Ovary (tissue), 7 donors: ENCODE measurements at regions not wholly inside any gene's neighbourhood (a gene's known extent, or its start where the extent isn't known, plus 50 kb on each side); places are given as distances from the start of the nearest gene placed in this dataset.

Experiments
- DNase-seq, 5 donors: peaks; one replicate each; pipeline ENCODE4 v3.0.0-alpha.2; 2019 to 2020
- H3K27ac ChIP-seq, 2 donors: fragments of 200-600 bp; one replicate each; pipeline versions ENCODE4 v1.5.1 to v1.8.0; 2019 to 2022
- H3K27me3 ChIP-seq: fragments of 200-600 bp; one replicate; pipeline ENCODE4 v1.8.0; 2022
- H3K36me3 ChIP-seq: fragments of 200-600 bp; sonication (generic); one replicate; pipeline ENCODE4 v1.5.1; 2019
- H3K4me1 ChIP-seq: one replicate; pipeline ENCODE4 v1.8.1; 2013; ENCODE audit warnings: mild to moderate bottlenecking, moderate library complexity; ENCODE audit not compliant: insufficient read depth
- H3K4me3 ChIP-seq: fragments of 200-600 bp; sonication (generic); one replicate; pipeline ENCODE4 v1.5.1; 2017
- H3K9me3 ChIP-seq, 2 donors: fragments of 200-600 bp in 1 of 2; sonication (generic) in 1 of 2; one replicate each; pipeline versions ENCODE4 v1.5.1 to v1.8.1; 2013 to 2019; ENCODE audit warnings: mild to moderate bottlenecking in 1 of 2, moderate library complexity in 1 of 2
- EP300 ChIP-seq: sonication (generic); formaldehyde crosslinking; IDR thresholded peaks from one replicate; pipeline ENCODE4 v1.6.1; 2017; ENCODE audit warnings: antibody characterized with exemption
- POLR2A ChIP-seq: fragments of 450-650 bp; IDR thresholded peaks from one replicate; pipeline ENCODE4 v1.6.1; 2017; ENCODE audit warnings: antibody characterized with exemption, mild to moderate bottlenecking, moderate library complexity
- WGBS, 3 donors: extraction: QIAGEN DNeasy Blood & Tissue Kit in 1 of 3; methylation state at CpG; one replicate each; pipeline versions ENCODE4 v1.1.5 to v1.1.7; 2013 to 2017; 5-methylcytosine and 5-hydroxymethylcytosine counted together
- intact Hi-C, 4 donors: fragments of 100-400 bp; cut with DNase I; formaldehyde crosslinking; loops; one replicate each; pipeline versions ENCODE4 v1.11.0 to v1.15.1; 2022 to 2023
- TF ChIP-seq, protein P1 (sequence below), 3 donors: fragments of 450-650 bp in 2 of 3; fragments of 200-600 bp in 1 of 3; IDR thresholded peaks; one replicate each; pipeline versions ENCODE4 v1.5.1 to v1.8.0; 2016 to 2022; ENCODE audit warnings: antibody characterized with exemption in 3 of 3, mild to moderate bottlenecking in 1 of 3
- donor health status: DM: no; HTN: no; CAD: no; lungs with moderate emphysema.
- donor health status: DM: no; HTN: no; CAD: no.
- donor health status: Bipolar disorder and iron deficiency.
- donor health status: DM: no; HTN: no; CAD: no.
- donor health status: DM: yes; HTN: yes; CAD: no.

DNA sequence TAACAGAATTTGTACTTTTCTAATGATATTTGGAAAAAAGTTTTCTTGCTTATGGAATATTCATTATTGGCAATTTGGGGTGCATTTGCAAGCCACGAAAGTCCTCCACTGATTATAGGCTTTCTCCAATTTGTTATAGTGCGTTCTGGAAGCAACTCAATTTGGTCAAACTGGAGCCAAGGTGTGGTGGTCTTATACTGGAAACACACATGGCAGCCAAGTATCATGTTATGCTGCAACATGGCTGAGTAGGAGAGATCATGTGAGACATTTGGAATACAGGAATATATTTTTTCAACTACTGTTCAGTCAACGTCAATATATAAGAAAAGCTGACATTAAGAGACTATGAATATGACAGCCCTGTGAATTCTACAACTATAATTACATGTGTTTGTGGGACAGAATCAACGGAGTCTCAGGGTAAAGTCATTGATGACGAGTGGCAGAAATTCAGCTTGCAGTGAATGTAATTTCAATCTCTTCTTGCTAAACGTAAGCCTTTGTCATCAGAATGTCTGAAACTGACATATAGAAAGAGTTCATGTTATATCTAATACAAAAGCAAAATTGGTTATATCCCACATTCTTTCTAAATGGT is 83.8 kb upstream of the FIBIN start:
- H3K4me3 ChIP-seq: no peak overlapping the region
- H3K27ac ChIP-seq: no peak overlapping the region
- WGBS, 3 donors: 90 to 92% (median 91%) methylated on average over 6 of the region's 6 CpGs
- no peaks in the 10 kb centered on the region for H3K36me3 ChIP-seq
- no peaks in the 10 kb centered on the region for H3K27me3 ChIP-seq
- H3K9me3 ChIP-seq: no peaks in the 10 kb centered on the region
- intact Hi-C loops: no loop called here
- peaks cover 1% of the 10 kb centered on the region for H3K4me1 ChIP-seq
- TF ChIP-seq POLR2A (no peak), EP300 (no peak)
- TF ChIP-seq, protein P1, sequence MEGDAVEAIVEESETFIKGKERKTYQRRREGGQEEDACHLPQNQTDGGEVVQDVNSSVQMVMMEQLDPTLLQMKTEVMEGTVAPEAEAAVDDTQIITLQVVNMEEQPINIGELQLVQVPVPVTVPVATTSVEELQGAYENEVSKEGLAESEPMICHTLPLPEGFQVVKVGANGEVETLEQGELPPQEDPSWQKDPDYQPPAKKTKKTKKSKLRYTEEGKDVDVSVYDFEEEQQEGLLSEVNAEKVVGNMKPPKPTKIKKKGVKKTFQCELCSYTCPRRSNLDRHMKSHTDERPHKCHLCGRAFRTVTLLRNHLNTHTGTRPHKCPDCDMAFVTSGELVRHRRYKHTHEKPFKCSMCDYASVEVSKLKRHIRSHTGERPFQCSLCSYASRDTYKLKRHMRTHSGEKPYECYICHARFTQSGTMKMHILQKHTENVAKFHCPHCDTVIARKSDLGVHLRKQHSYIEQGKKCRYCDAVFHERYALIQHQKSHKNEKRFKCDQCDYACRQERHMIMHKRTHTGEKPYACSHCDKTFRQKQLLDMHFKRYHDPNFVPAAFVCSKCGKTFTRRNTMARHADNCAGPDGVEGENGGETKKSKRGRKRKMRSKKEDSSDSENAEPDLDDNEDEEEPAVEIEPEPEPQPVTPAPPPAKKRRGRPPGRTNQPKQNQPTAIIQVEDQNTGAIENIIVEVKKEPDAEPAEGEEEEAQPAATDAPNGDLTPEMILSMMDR (IDR thresholded peaks at IDR 0.05): no peak
- no peak for DNase-seq

DNA sequence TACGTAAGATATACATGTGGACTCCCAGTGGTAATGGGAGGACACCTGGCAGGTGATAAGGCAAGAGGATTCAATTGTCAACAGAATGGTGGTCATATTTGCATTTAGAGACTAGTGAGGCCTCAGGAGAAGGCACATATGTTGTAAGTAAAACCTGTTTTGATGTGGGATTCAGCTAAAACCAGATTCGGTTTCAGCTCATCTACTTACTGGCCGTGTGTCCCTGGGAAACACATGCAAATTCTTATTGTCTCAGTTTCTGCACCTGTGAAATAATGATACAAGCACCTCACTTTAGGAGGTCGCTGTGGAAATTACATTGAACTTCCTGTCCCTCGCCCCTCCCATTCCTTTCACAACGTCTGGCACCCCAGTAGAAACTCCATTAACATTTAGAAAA is 78.9 kb upstream of the FIBIN start:
- H3K36me3 ChIP-seq: no peaks in the 10 kb centered on the region
- no peak overlapping the region for H3K27ac ChIP-seq
- no peak for DNase-seq
- TF ChIP-seq EP300 (no peak), POLR2A (no peak)
- TF ChIP-seq, protein P1 (IDR thresholded peaks at IDR 0.05): no peak
- no peak overlapping the region for H3K4me3 ChIP-seq
- intact Hi-C loops: no loop called here
- no peaks in the 10 kb centered on the region for H3K9me3 ChIP-seq
- peaks cover under 1% of the 10 kb centered on the region for H3K4me1 ChIP-seq
- WGBS, 3 donors: 79 to 83% (median 80%) methylated on average over 6 of the region's 6 CpGs
- H3K27me3 ChIP-seq: no peaks in the 10 kb centered on the region

DNA sequence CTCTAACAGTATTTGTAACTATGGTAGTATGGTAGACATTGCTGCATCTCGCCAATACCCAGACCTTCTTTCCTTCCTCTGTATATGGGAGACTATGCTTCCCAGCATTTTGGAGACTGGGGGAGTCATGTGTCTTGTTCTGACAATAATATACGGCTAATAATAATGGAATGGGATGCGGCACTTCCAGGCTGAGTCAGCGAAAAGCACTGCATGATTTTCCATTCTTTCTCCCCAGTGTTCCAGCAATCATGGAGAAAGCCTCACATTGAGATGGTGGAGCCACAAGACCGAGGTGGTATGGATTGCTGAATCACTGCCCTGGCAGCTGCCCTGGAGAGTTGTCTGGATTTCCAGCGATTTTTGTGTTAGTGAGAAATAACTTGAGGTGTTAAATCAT is 77.1 kb upstream of the FIBIN start:
- DNase-seq: no peak
- intact Hi-C loops: no loop called here
- Histone ChIP-seq H3K9me3 (no peaks in the 10 kb centered on the region), H3K27ac (no peak overlapping the region), H3K36me3 (no peaks in the 10 kb centered on the region), H3K27me3 (no peaks in the 10 kb centered on the region), H3K4me1 (no peaks in the 10 kb centered on the region), H3K4me3 (no peak overlapping the region)
- 87 to 97% (median 97%) methylated on average over 6 of the region's 6 CpGs for WGBS, 3 donors
- TF ChIP-seq EP300 (no peak), POLR2A (no peak)
- TF ChIP-seq, protein P1 (IDR thresholded peaks at IDR 0.05): no peak

DNA sequence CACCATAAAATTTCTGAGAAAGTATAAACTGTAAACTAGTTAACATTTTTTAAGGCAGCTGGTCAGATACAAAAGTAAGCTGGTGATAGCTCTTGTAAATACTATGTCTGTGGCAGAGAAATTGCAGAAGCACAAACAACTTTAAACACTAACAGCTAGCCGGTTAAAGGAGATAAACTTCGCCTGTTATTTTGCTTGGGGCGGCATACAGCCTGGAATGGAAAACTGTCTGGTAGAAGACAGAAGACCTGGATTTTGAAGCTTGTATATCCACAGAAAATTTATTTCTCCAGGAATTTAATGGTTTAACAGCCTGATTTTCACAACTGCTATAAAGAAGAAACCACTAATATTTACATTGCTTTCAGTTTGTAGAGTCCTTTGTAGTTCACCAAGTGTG is 65.3 kb upstream of the FIBIN start:
- 14 to 38% (median 30%) methylated on average over 3 of the region's 3 CpGs for WGBS, 3 donors
- intact Hi-C loops: no loop called here
- Histone ChIP-seq H3K27me3 (no peaks in the 10 kb centered on the region), H3K27ac (no peak overlapping the region), H3K4me1 (no peaks in the 10 kb centered on the region), H3K36me3 (no peaks in the 10 kb centered on the region), H3K4me3 (no peak overlapping the region), H3K9me3 (no peaks in the 10 kb centered on the region)
- no peak for TF ChIP-seq POLR2A
- no peak for TF ChIP-seq EP300
- TF ChIP-seq, protein P1 (IDR thresholded peaks at IDR 0.05): no peak
- no peak for DNase-seq
